GM12878 (cell line): ENCODE measurements at regions not wholly inside any gene's neighbourhood (a gene's known extent, or its start where the extent isn't known, plus 50 kb on each side); places are given as distances from the start of the nearest gene placed in this dataset.

Experiments used
- ATAC-seq: fragments of 200-7000 bp; cut with Tn5 transposase; 3 replicates; pipeline ENCODE4 v1.9.1; 2020; ENCODE audit warnings: mild to moderate bottlenecking, moderate library complexity
- BruUV-seq: library from RNA; stranded (reverse); fragments of 400-500 nt; replicated peaks from 2 replicates; lab custom pipeline; 2021; lab: Mats Ljungman, UMichigan
- CTCF ChIA-PET: fragments of 300-600 bp; sonication (Branson Sonifier 250); formaldehyde crosslinking; extraction: SDS; loops from one replicate; lab custom pipeline; 2021; ENCODE audit warnings: inconsistent platforms; lab: Yijun Ruan, JAX
- POLR2A ChIA-PET: fragments of 350-600 bp; formaldehyde crosslinking; extraction: SDS; loops from one replicate; lab custom pipeline; 2021; ENCODE audit warnings: inconsistent platforms; lab: Charles Lee
- RAD21 ChIA-PET: fragments of 300-600 bp; sonication (Branson Sonifier 250); formaldehyde crosslinking; loops from one replicate; lab custom pipeline; 2023; ENCODE audit warnings: antibody characterized with exemption; ENCODE audit not compliant: unreplicated experiment; lab: Charles Lee
- SMC1A ChIA-PET: fragments of 300-600 bp; sonication (Branson Sonifier 250); formaldehyde crosslinking; loops from one replicate; lab custom pipeline; 2023; ENCODE audit not compliant: unreplicated experiment, uncharacterized antibody; lab: Charles Lee
- DNase-seq: peaks from one replicate; pipeline ENCODE4 v3.0.0-alpha.2; 2011; ENCODE audit warnings: low read depth, low spot score
- FAIRE-seq: peaks from 3 replicates; lab custom pipeline; 2011; peaks lifted over from hg19 to GRCh38; lab: Jason Lieb, UNC
- H2AFZ ChIP-seq: 2 replicates; pipeline ENCODE4 v1.6.0; 2011; ENCODE audit warnings: low read depth, low read length, control low read depth; ENCODE audit not compliant: control insufficient read depth
- H3K27ac ChIP-seq: 2 replicates; pipeline ENCODE4 v1.5.1; 2011; ENCODE audit warnings: control low read depth; ENCODE audit not compliant: control insufficient read depth, insufficient read depth
- H3K27me3 ChIP-seq, 2 experiments: replicated peaks in 1 of 2; 2 replicates each; pipeline versions ENCODE4 v1.6.0 to v1.6.1; 2011; ENCODE audit warnings: low read length in 1 of 2; ENCODE audit not compliant: control insufficient read depth in 2 of 2, insufficient read depth in 2 of 2
- H3K36me3 ChIP-seq, 2 experiments: 2 replicates each; pipeline ENCODE4 v1.5.1; 2011; ENCODE audit warnings: low read length in 1 of 2; ENCODE audit not compliant: control insufficient read depth in 2 of 2, insufficient read depth in 2 of 2
- H3K4me1 ChIP-seq: 2 replicates; pipeline ENCODE4 v1.6.1; 2011; ENCODE audit warnings: mild to moderate bottlenecking, low read length, moderate library complexity, mixed read lengths; ENCODE audit not compliant: control insufficient read depth, insufficient read depth
- H3K4me2 ChIP-seq: 2 replicates; pipeline ENCODE4 v1.6.0; 2011; ENCODE audit warnings: control low read depth; ENCODE audit not compliant: control insufficient read depth, insufficient read depth
- H3K4me3 ChIP-seq: fragments of 200-600 bp; sonication (generic); 2 replicates; pipeline ENCODE4 v1.5.1; 2016
- H3K79me2 ChIP-seq: 2 replicates; pipeline ENCODE4 v1.6.0; 2011; ENCODE audit warnings: low read length; ENCODE audit not compliant: control insufficient read depth, insufficient read depth
- H3K9ac ChIP-seq: 2 replicates; pipeline ENCODE4 v1.8.0; 2011; ENCODE audit warnings: low read length, control low read depth, mixed read lengths; ENCODE audit not compliant: control insufficient read depth, insufficient read depth
- H3K9me3 ChIP-seq: replicated peaks from 3 replicates; pipeline ENCODE4 v1.5.1; 2011; ENCODE audit warnings: mild to moderate bottlenecking, low read length; ENCODE audit not compliant: control insufficient read depth, insufficient read depth
- H4K20me1 ChIP-seq: 2 replicates; pipeline ENCODE4 v1.6.0; 2011; ENCODE audit not compliant: control insufficient read depth, insufficient read depth
- ASH2L ChIP-seq: fragments of 300-600, 200-600 bp; sonication (generic); IDR thresholded peaks from 2 replicates; pipeline ENCODE4 v1.6.1; 2017; ENCODE audit warnings: low read depth, mild to moderate bottlenecking, borderline replicate concordance
- GABPA ChIP-seq: IDR thresholded peaks from 2 replicates; pipeline ENCODE4 v1.6.1; 2014; ENCODE audit warnings: antibody characterized with exemption, low read depth, mild to moderate bottlenecking, inconsistent platforms
- GATAD2B ChIP-seq: fragments of 450-650 bp; conservative IDR thresholded peaks from 2 replicates; pipeline ENCODE4 v1.6.1; 2017; ENCODE audit warnings: low read depth, mild to moderate bottlenecking, moderate library complexity
- HDGF ChIP-seq: fragments of 450-650 bp; IDR thresholded peaks from 2 replicates; pipeline ENCODE4 v1.6.1; 2016; ENCODE audit warnings: antibody characterized with exemption
- RCOR1 ChIP-seq: conservative IDR thresholded peaks from 2 replicates; pipeline ENCODE4 v1.6.1; 2012; ENCODE audit warnings: low read depth, low read length, improper control_type of control experiment
- SIX5 ChIP-seq: IDR thresholded peaks from 2 replicates; pipeline ENCODE4 v1.6.1; 2011; ENCODE audit warnings: mild to moderate bottlenecking, low read depth, low read length, moderate library complexity; ENCODE audit not compliant: severe bottlenecking
- WGBS: methylation state at CpG from one replicate; pipeline ENCODE4 v1.1.6; 2016; ENCODE audit warnings: low lambda C conversion rate; ENCODE audit not compliant: insufficient replicate concordance, insufficient coverage; ENCODE audit errors: missing lambda C conversion rate; 5-methylcytosine and 5-hydroxymethylcytosine counted together
- in situ Hi-C: fragments of 300-500 bp; cut with MboI; formaldehyde crosslinking; loops from 9 replicates; pipeline ENCODE4 v1.14.3; 2018; ENCODE audit warnings: mixed read lengths
- intact Hi-C: fragments of 100-400 bp; cut with micrococcal nuclease; formaldehyde crosslinking; loops from one replicate; pipeline ENCODE4 v1.14.2; 2022; ENCODE audit not compliant: unreplicated experiment
- TF ChIP-seq, protein P1 (sequence below): IDR thresholded peaks from 2 replicates; pipeline ENCODE4 v1.6.1; 2012; ENCODE audit warnings: improper control_type of control experiment, low read depth, low read length; ENCODE audit not compliant: insufficient replicate concordance
- TF ChIP-seq, protein P2 (sequence below): IDR thresholded peaks from 2 replicates; pipeline ENCODE4 v1.6.1; 2011; ENCODE audit warnings: borderline replicate concordance, low read depth, mild to moderate bottlenecking, moderate library complexity, low read length; ENCODE audit not compliant: insufficient read depth, poor library complexity, severe bottlenecking
- TF ChIP-seq, protein P3 (sequence below): fragments of 450-650 bp; IDR thresholded peaks from 2 replicates; pipeline ENCODE4 v1.6.1; 2016; ENCODE audit warnings: mild to moderate bottlenecking

DNA sequence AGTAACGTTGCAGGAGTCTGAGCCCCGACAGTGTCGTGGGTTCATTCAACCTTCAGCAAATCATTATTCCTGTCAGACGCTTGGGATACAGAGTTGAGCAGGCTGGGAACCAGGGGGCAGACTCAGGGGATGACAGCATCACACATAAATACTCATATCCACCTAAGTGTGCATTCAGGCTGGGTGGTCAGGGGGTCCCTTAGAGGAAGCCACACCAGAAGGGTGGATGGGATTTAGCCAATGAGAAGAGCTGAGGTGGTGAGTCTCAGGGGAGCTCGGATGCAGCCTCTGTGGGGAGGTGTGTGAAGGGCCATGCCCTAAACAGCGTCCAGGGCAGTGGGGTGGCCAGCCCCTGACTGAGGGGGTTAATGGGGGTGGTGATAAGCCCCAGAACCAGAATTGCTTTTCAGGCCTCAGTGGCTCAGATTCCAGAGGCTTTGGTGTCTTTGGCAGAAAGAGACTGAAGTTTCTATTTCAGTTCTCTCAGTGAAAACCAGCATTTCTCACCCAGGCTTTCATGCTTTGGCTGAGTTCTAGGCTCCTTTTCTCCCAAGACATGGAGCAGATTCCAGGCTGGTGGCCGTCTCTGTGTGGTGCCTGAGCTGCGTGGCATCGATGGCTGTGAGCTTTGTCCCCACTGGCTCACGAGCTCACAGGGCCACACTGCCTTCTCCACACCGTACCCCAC is 83.9 kb upstream of the CLDN5 start:
- Histone ChIP-seq H2AFZ (no peak overlapping the region), H3K9ac (no peak overlapping the region), H3K27me3 (peaks cover 0 to 4% of the 10 kb centered on the region in 2 experiments; a peak in 1 of 4 replicates), H3K4me2 (no peak overlapping the region), H4K20me1 (no peaks in the 10 kb centered on the region), H3K4me1 (peaks cover 16% of the 10 kb centered on the region), H3K4me3 (no peak overlapping the region), H3K36me3 (no peaks in the 10 kb centered on the region), H3K27ac (no peak overlapping the region), H3K9me3 (no peaks in the 10 kb centered on the region), H3K79me2 (no peaks in the 10 kb centered on the region)
- DNase-seq (no peak), ATAC-seq (no peak), FAIRE-seq (no peak)
- CTCF ChIA-PET: interaction anchor here (1.2 to 1.3 kb wide), 2 partner anchors 21 to 22 kb away, joined by 5 to 6 read pairs; no protein-coding TSS in a partner anchor
- 34% methylated on average over 11 of the region's 11 CpGs for WGBS
- in situ Hi-C loops (no loop called here), intact Hi-C loops (no loop called here)
- SMC1A ChIA-PET: interaction anchor here (1.2 kb wide), 1 partner anchor 10 kb away, joined by 3 read pairs; no protein-coding TSS in a partner anchor
- POLR2A ChIA-PET: no interaction called here
- no TSS peak for BruUV-seq
- TF ChIP-seq GATAD2B: no peak
- no peak for TF ChIP-seq GABPA
- TF ChIP-seq RCOR1: no peak
- no peak for TF ChIP-seq SIX5
- TF ChIP-seq, protein P1, sequence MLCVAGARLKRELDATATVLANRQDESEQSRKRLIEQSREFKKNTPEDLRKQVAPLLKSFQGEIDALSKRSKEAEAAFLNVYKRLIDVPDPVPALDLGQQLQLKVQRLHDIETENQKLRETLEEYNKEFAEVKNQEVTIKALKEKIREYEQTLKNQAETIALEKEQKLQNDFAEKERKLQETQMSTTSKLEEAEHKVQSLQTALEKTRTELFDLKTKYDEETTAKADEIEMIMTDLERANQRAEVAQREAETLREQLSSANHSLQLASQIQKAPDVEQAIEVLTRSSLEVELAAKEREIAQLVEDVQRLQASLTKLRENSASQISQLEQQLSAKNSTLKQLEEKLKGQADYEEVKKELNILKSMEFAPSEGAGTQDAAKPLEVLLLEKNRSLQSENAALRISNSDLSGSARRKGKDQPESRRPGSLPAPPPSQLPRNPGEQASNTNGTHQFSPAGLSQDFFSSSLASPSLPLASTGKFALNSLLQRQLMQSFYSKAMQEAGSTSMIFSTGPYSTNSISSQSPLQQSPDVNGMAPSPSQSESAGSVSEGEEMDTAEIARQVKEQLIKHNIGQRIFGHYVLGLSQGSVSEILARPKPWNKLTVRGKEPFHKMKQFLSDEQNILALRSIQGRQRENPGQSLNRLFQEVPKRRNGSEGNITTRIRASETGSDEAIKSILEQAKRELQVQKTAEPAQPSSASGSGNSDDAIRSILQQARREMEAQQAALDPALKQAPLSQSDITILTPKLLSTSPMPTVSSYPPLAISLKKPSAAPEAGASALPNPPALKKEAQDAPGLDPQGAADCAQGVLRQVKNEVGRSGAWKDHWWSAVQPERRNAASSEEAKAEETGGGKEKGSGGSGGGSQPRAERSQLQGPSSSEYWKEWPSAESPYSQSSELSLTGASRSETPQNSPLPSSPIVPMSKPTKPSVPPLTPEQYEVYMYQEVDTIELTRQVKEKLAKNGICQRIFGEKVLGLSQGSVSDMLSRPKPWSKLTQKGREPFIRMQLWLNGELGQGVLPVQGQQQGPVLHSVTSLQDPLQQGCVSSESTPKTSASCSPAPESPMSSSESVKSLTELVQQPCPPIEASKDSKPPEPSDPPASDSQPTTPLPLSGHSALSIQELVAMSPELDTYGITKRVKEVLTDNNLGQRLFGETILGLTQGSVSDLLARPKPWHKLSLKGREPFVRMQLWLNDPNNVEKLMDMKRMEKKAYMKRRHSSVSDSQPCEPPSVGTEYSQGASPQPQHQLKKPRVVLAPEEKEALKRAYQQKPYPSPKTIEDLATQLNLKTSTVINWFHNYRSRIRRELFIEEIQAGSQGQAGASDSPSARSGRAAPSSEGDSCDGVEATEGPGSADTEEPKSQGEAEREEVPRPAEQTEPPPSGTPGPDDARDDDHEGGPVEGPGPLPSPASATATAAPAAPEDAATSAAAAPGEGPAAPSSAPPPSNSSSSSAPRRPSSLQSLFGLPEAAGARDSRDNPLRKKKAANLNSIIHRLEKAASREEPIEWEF: no peak
- no peak for TF ChIP-seq HDGF
- TF ChIP-seq, protein P2, sequence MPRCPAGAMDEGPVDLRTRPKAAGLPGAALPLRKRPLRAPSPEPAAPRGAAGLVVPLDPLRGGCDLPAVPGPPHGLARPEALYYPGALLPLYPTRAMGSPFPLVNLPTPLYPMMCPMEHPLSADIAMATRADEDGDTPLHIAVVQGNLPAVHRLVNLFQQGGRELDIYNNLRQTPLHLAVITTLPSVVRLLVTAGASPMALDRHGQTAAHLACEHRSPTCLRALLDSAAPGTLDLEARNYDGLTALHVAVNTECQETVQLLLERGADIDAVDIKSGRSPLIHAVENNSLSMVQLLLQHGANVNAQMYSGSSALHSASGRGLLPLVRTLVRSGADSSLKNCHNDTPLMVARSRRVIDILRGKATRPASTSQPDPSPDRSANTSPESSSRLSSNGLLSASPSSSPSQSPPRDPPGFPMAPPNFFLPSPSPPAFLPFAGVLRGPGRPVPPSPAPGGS: no peak
- no peak for TF ChIP-seq ASH2L
- TF ChIP-seq, protein P3, sequence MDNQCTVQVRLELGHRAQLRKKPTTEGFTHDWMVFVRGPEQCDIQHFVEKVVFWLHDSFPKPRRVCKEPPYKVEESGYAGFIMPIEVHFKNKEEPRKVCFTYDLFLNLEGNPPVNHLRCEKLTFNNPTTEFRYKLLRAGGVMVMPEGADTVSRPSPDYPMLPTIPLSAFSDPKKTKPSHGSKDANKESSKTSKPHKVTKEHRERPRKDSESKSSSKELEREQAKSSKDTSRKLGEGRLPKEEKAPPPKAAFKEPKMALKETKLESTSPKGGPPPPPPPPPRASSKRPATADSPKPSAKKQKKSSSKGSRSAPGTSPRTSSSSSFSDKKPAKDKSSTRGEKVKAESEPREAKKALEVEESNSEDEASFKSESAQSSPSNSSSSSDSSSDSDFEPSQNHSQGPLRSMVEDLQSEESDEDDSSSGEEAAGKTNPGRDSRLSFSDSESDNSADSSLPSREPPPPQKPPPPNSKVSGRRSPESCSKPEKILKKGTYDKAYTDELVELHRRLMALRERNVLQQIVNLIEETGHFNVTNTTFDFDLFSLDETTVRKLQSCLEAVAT: no peak
- RAD21 ChIA-PET: no interaction called here
